Forelimb muscle (tissue), 1 donor: ENCODE measurements at regions not wholly inside any gene's neighbourhood (a gene's known extent, or its start where the extent isn't known, plus 50 kb on each side); places are given as distances from the start of the nearest gene placed in this dataset.
"Not testable (repeated sequence)": the region's sequence is repeated elsewhere in the genome, so short reads cannot be mapped to it uniquely, and the experiment has no call there.

Source experiments
- DNase-seq: peaks from one replicate; pipeline ENCODE4 v3.0.0-alpha.2; 2013; ENCODE audit warnings: low read depth

GRCh38 chr4:10831727-10832408 is 147.3 kb upstream of the CLNK start:
- DNase-seq = no peak

GRCh38 chr4:10828918-10829538 is 144.5 kb upstream of the CLNK start:
- DNase-seq = not testable (repeated sequence)

- no peak for DNase-seq
Observed at GRCh38 chr4:10821826-10822225, 137.3 kb upstream of the CLNK start.

- DNase-seq = no peak
Observed at GRCh38 chr4:10816571-10816970, 132.0 kb upstream of the CLNK start.

GRCh38 chr4:10811991-10812390 is 127.4 kb upstream of the CLNK start:
- no peak for DNase-seq

- DNase-seq = no peak
Observed at GRCh38 chr4:10810411-10810810, 125.8 kb upstream of the CLNK start.

GRCh38 chr4:10809905-10810304 is 125.3 kb upstream of the CLNK start:
- no peak for DNase-seq

GRCh38 chr4:10808591-10808990 is 124.0 kb upstream of the CLNK start:
- DNase-seq = peak; percentile 90

GRCh38 chr4:10806953-10807645 is 122.5 kb upstream of the CLNK start:
- no peak for DNase-seq

GRCh38 chr4:10803713-10804343 is 119.3 kb upstream of the CLNK start:
- no peak for DNase-seq

GRCh38 chr4:10787365-10787764 is 102.8 kb upstream of the CLNK start:
- no peak for DNase-seq

GRCh38 chr4:10784621-10785020 is 100.1 kb upstream of the CLNK start:
- no peak for DNase-seq

GRCh38 chr4:10783351-10783750 is 98.8 kb upstream of the CLNK start:
- no peak for DNase-seq

GRCh38 chr4:10781805-10782204 is 97.2 kb upstream of the CLNK start:
- DNase-seq = no peak

- not testable (repeated sequence) for DNase-seq
Observed at GRCh38 chr4:10780803-10781202, 96.2 kb upstream of the CLNK start.

GRCh38 chr4:10775132-10775531 is 90.6 kb upstream of the CLNK start:
- DNase-seq = not testable (repeated sequence)

- no peak for DNase-seq
Observed at GRCh38 chr4:10773656-10774055, 89.1 kb upstream of the CLNK start.

GRCh38 chr4:10773010-10773409 is 88.4 kb upstream of the CLNK start:
- no peak for DNase-seq

GRCh38 chr4:10765386-10765785 is 80.8 kb upstream of the CLNK start:
- DNase-seq = no peak

- DNase-seq = no peak
Observed at GRCh38 chr4:10762561-10762960, 78.0 kb upstream of the CLNK start.

- DNase-seq = no peak
Observed at GRCh38 chr4:10761903-10762302, 77.3 kb upstream of the CLNK start.

GRCh38 chr4:10760086-10760485 is 75.5 kb upstream of the CLNK start:
- DNase-seq = no peak

GRCh38 chr4:10758906-10759305 is 74.3 kb upstream of the CLNK start:
- DNase-seq = no peak
